GM12878 (cell line): ENCODE measurements at regions not wholly inside any gene's neighbourhood (a gene's known extent, or its start where the extent isn't known, plus 50 kb on each side); places are given as distances from the start of the nearest gene placed in this dataset.

Experiments
- ATAC-seq: fragments of 200-7000 bp; cut with Tn5 transposase; 3 replicates; pipeline ENCODE4 v1.9.1; 2020; ENCODE audit warnings: mild to moderate bottlenecking, moderate library complexity
- BruUV-seq: library from RNA; stranded (reverse); fragments of 400-500 nt; replicated peaks from 2 replicates; lab custom pipeline; 2021; lab: Mats Ljungman, UMichigan
- CTCF ChIA-PET: fragments of 300-600 bp; sonication (Branson Sonifier 250); formaldehyde crosslinking; extraction: SDS; loops from one replicate; lab custom pipeline; 2021; ENCODE audit warnings: inconsistent platforms; lab: Yijun Ruan, JAX
- POLR2A ChIA-PET: fragments of 350-600 bp; formaldehyde crosslinking; extraction: SDS; loops from one replicate; lab custom pipeline; 2021; ENCODE audit warnings: inconsistent platforms; lab: Charles Lee
- RAD21 ChIA-PET: fragments of 300-600 bp; sonication (Branson Sonifier 250); formaldehyde crosslinking; loops from one replicate; lab custom pipeline; 2023; ENCODE audit warnings: antibody characterized with exemption; ENCODE audit not compliant: unreplicated experiment; lab: Charles Lee
- SMC1A ChIA-PET: fragments of 300-600 bp; sonication (Branson Sonifier 250); formaldehyde crosslinking; loops from one replicate; lab custom pipeline; 2023; ENCODE audit not compliant: unreplicated experiment, uncharacterized antibody; lab: Charles Lee
- DNase-seq: peaks from one replicate; pipeline ENCODE4 v3.0.0-alpha.2; 2011; ENCODE audit warnings: low read depth, low spot score
- FAIRE-seq: peaks from 3 replicates; lab custom pipeline; 2011; peaks lifted over from hg19 to GRCh38; lab: Jason Lieb, UNC
- H2AFZ ChIP-seq: 2 replicates; pipeline ENCODE4 v1.6.0; 2011; ENCODE audit warnings: low read depth, low read length, control low read depth; ENCODE audit not compliant: control insufficient read depth
- H3K27ac ChIP-seq: 2 replicates; pipeline ENCODE4 v1.5.1; 2011; ENCODE audit warnings: control low read depth; ENCODE audit not compliant: control insufficient read depth, insufficient read depth
- H3K27me3 ChIP-seq, 2 experiments: replicated peaks in 1 of 2; 2 replicates each; pipeline versions ENCODE4 v1.6.0 to v1.6.1; 2011; ENCODE audit warnings: low read length in 1 of 2; ENCODE audit not compliant: control insufficient read depth in 2 of 2, insufficient read depth in 2 of 2
- H3K36me3 ChIP-seq, 2 experiments: 2 replicates each; pipeline ENCODE4 v1.5.1; 2011; ENCODE audit warnings: low read length in 1 of 2; ENCODE audit not compliant: control insufficient read depth in 2 of 2, insufficient read depth in 2 of 2
- H3K4me1 ChIP-seq: 2 replicates; pipeline ENCODE4 v1.6.1; 2011; ENCODE audit warnings: mild to moderate bottlenecking, low read length, moderate library complexity, mixed read lengths; ENCODE audit not compliant: control insufficient read depth, insufficient read depth
- H3K4me2 ChIP-seq: 2 replicates; pipeline ENCODE4 v1.6.0; 2011; ENCODE audit warnings: control low read depth; ENCODE audit not compliant: control insufficient read depth, insufficient read depth
- H3K4me3 ChIP-seq: fragments of 200-600 bp; sonication (generic); 2 replicates; pipeline ENCODE4 v1.5.1; 2016
- H3K79me2 ChIP-seq: 2 replicates; pipeline ENCODE4 v1.6.0; 2011; ENCODE audit warnings: low read length; ENCODE audit not compliant: control insufficient read depth, insufficient read depth
- H3K9ac ChIP-seq: 2 replicates; pipeline ENCODE4 v1.8.0; 2011; ENCODE audit warnings: low read length, control low read depth, mixed read lengths; ENCODE audit not compliant: control insufficient read depth, insufficient read depth
- H3K9me3 ChIP-seq: replicated peaks from 3 replicates; pipeline ENCODE4 v1.5.1; 2011; ENCODE audit warnings: mild to moderate bottlenecking, low read length; ENCODE audit not compliant: control insufficient read depth, insufficient read depth
- H4K20me1 ChIP-seq: 2 replicates; pipeline ENCODE4 v1.6.0; 2011; ENCODE audit not compliant: control insufficient read depth, insufficient read depth
- CBFB ChIP-seq: IDR thresholded peaks from 2 replicates; pipeline ENCODE4 v1.6.1; 2016; ENCODE audit warnings: antibody characterized with exemption, low read depth
- JUNB ChIP-seq: IDR thresholded peaks from 2 replicates; pipeline ENCODE4 v1.6.1; 2016; ENCODE audit warnings: antibody characterized with exemption, mild to moderate bottlenecking
- KAT2A ChIP-seq: conservative IDR thresholded peaks from 2 replicates; pipeline ENCODE4 v1.6.1; 2011; ENCODE audit warnings: low read depth, low read length; ENCODE audit not compliant: control insufficient read depth
- MAX ChIP-seq: IDR thresholded peaks from 2 replicates; pipeline ENCODE4 v1.6.1; 2012; ENCODE audit warnings: low read depth, low read length, improper control_type of control experiment
- MYC ChIP-seq: IDR thresholded peaks from 2 replicates; pipeline ENCODE4 v1.6.1; 2011; ENCODE audit warnings: mild to moderate bottlenecking, low read length, moderate library complexity, inconsistent platforms; ENCODE audit not compliant: insufficient read depth, insufficient replicate concordance, insufficient read length, severe bottlenecking
- PAX8 ChIP-seq: fragments of 450-650 bp; IDR thresholded peaks from 2 replicates; pipeline ENCODE4 v1.6.1; 2017; ENCODE audit warnings: mild to moderate bottlenecking, moderate library complexity
- POU2F2 ChIP-seq: IDR thresholded peaks from 3 replicates; pipeline ENCODE4 v1.6.1; 2011; ENCODE audit warnings: low read depth, mild to moderate bottlenecking, low read length, borderline replicate concordance
- RB1 ChIP-seq: fragments of 450-650 bp; formaldehyde crosslinking; IDR thresholded peaks from 2 replicates; pipeline ENCODE4 v1.6.1; 2017; ENCODE audit warnings: mild to moderate bottlenecking, borderline replicate concordance
- SMC3 ChIP-seq: IDR thresholded peaks from 2 replicates; pipeline ENCODE4 v1.6.1; 2011; ENCODE audit warnings: low read length, improper control_type of control experiment, borderline replicate concordance
- SUZ12 ChIP-seq: fragments of 200-600 bp; sonication (generic); IDR thresholded peaks from one replicate; pipeline ENCODE4 v1.6.1; 2018; ENCODE audit warnings: antibody characterized with exemption, mild to moderate bottlenecking; ENCODE audit not compliant: unreplicated experiment
- WRNIP1 ChIP-seq: IDR thresholded peaks from 2 replicates; pipeline ENCODE4 v1.6.1; 2011; ENCODE audit warnings: low read depth, low read length, improper control_type of control experiment, borderline replicate concordance
- WGBS: methylation state at CpG from one replicate; pipeline ENCODE4 v1.1.6; 2016; ENCODE audit warnings: low lambda C conversion rate; ENCODE audit not compliant: insufficient replicate concordance, insufficient coverage; ENCODE audit errors: missing lambda C conversion rate; 5-methylcytosine and 5-hydroxymethylcytosine counted together
- in situ Hi-C: fragments of 300-500 bp; cut with MboI; formaldehyde crosslinking; loops from 9 replicates; pipeline ENCODE4 v1.14.3; 2018; ENCODE audit warnings: mixed read lengths
- intact Hi-C: fragments of 100-400 bp; cut with micrococcal nuclease; formaldehyde crosslinking; loops from one replicate; pipeline ENCODE4 v1.14.2; 2022; ENCODE audit not compliant: unreplicated experiment

GRCh38 chr2:188720811-188721605 lies 253.2 kb upstream of the COL3A1 start:
- Histone ChIP-seq H3K9me3 (no peaks in the 10 kb centered on the region), H3K36me3 (no peaks in the 10 kb centered on the region), H3K4me3 (no peak overlapping the region), H4K20me1 (no peaks in the 10 kb centered on the region), H2AFZ (no peak overlapping the region), H3K27me3 (no peaks in the 10 kb centered on the region), H3K9ac (no peak overlapping the region), H3K4me1 (no peaks in the 10 kb centered on the region), H3K4me2 (no peak overlapping the region), H3K79me2 (no peaks in the 10 kb centered on the region), H3K27ac (no peak overlapping the region)
- CTCF ChIA-PET, result no interaction called here
- intact Hi-C loops, result no loop called here
- 0% methylated on average over 2 of the region's 2 CpGs for WGBS
- SMC1A ChIA-PET, result interaction anchor here (0.8 kb wide), 1 partner anchor 16 kb away, joined by 3 read pairs; no protein-coding TSS in a partner anchor
- POLR2A ChIA-PET, result no interaction called here
- RAD21 ChIA-PET, result no interaction called here
- TF ChIP-seq CBFB (no peak), MYC (no peak), MAX (no peak), RB1 (no peak), KAT2A (no peak), PAX8 (no peak)
- DNase-seq (no peak), FAIRE-seq (no peak), ATAC-seq (no peak)
- in situ Hi-C loops, result no loop called here
- BruUV-seq, result no TSS peak

- H2AFZ ChIP-seq, result no peak overlapping the region
- ATAC-seq, result no peak
- no peak overlapping the region for H3K4me3 ChIP-seq
- ChIA-PET SMC1A (no interaction called here), CTCF (no interaction called here), RAD21 (no interaction called here), POLR2A (no interaction called here)
- H3K36me3 ChIP-seq, result no peaks in the 10 kb centered on the region
- H3K79me2 ChIP-seq, result no peaks in the 10 kb centered on the region
- in situ Hi-C loops (no loop called here), intact Hi-C loops (no loop called here)
- no peak overlapping the region for H3K4me2 ChIP-seq
- BruUV-seq, result no TSS peak
- no peaks in the 10 kb centered on the region for H4K20me1 ChIP-seq
- TF ChIP-seq POU2F2, result no peak
- no peak for TF ChIP-seq MAX
- TF ChIP-seq SMC3, result no peak
- no peak for TF ChIP-seq JUNB
- no peak for TF ChIP-seq SUZ12
- TF ChIP-seq WRNIP1, result no peak
- no peak overlapping the region for H3K27ac ChIP-seq
- 0% methylated on average over 3 of the region's 3 CpGs for WGBS
- no peaks in the 10 kb centered on the region for H3K9me3 ChIP-seq
- no peaks in the 10 kb centered on the region for H3K4me1 ChIP-seq
- FAIRE-seq, result no peak
- H3K27me3 ChIP-seq, result no peaks in the 10 kb centered on the region
- H3K9ac ChIP-seq, result no peak overlapping the region
- no peak for DNase-seq
Measured at GRCh38 chr2:188721784-188722183, 252.4 kb upstream of the COL3A1 start.
